Fibroblast of lung (primary cell): ENCODE measurements at regions not wholly inside any gene's neighbourhood (a gene's known extent, or its start where the extent isn't known, plus 50 kb on each side); places are given as distances from the start of the nearest gene placed in this dataset.
A peak's percentile ranks its signal among the peaks of the same experiment; 100 is the strongest.

Experiments
- DNase-seq, 2 donors: peaks; one replicate each; pipeline versions ENCODE4 v3.0.0 to v3.0.0-alpha.2; 2010; ENCODE audit warnings: low read depth in 2 of 2
- H2AFZ ChIP-seq: 2 replicates; pipeline ENCODE4 v1.5.1; 2012; ENCODE audit warnings: low read length, control low read depth, inconsistent platforms
- H3K27ac ChIP-seq: 2 replicates; pipeline ENCODE4 v1.5.1; 2011; ENCODE audit warnings: low read length, control low read depth; ENCODE audit not compliant: insufficient read depth
- H3K27me3 ChIP-seq: 2 replicates; pipeline ENCODE4 v1.5.1; 2011; ENCODE audit warnings: mild to moderate bottlenecking, low read length; ENCODE audit not compliant: control insufficient read depth, insufficient read depth
- H3K36me3 ChIP-seq: 2 replicates; pipeline ENCODE4 v1.5.1; 2011; ENCODE audit warnings: low read length; ENCODE audit not compliant: control insufficient read depth, insufficient read depth
- H3K4me1 ChIP-seq: 2 replicates; pipeline ENCODE4 v1.5.1; 2011; ENCODE audit warnings: low read length; ENCODE audit not compliant: control insufficient read depth, insufficient read depth; ENCODE audit errors: extremely low read depth
- H3K4me2 ChIP-seq: 2 replicates; pipeline ENCODE4 v1.5.1; 2011; ENCODE audit warnings: low read length, control low read depth; ENCODE audit not compliant: insufficient read depth; ENCODE audit errors: extremely low read depth
- H3K4me3 ChIP-seq, 4 experiments: fragments of 200-600 bp in 1 of 4; sonication (generic) in 1 of 4; replicated peaks in 1 of 4; 2 replicates each; pipeline ENCODE4 v1.5.1; 2011 to 2016; ENCODE audit warnings: low read length in 4 of 4, low read depth in 3 of 4, mild to moderate bottlenecking in 3 of 4, control low read depth in 2 of 4, inconsistent platforms in 1 of 4, mixed read lengths in 1 of 4; ENCODE audit not compliant: insufficient read depth in 1 of 4; ENCODE audit errors: control extremely low read depth in 1 of 4
- H3K79me2 ChIP-seq: 2 replicates; pipeline ENCODE4 v1.5.1; 2012; ENCODE audit warnings: mild to moderate bottlenecking, low read length, inconsistent platforms; ENCODE audit not compliant: control insufficient read depth, insufficient read depth
- H3K9ac ChIP-seq: 2 replicates; pipeline ENCODE4 v1.5.1; 2011; ENCODE audit warnings: mild to moderate bottlenecking, low read length, control low read depth; ENCODE audit not compliant: insufficient read depth
- H3K9me3 ChIP-seq: 2 replicates; pipeline ENCODE4 v1.5.1; 2012; ENCODE audit warnings: low read depth, low read length; ENCODE audit not compliant: control insufficient read depth, insufficient read depth
- H4K20me1 ChIP-seq: 2 replicates; pipeline ENCODE4 v1.5.1; 2011; ENCODE audit warnings: low read length; ENCODE audit not compliant: control insufficient read depth, insufficient read depth; ENCODE audit errors: extremely low read depth
- CTCF ChIP-seq, 2 donors: IDR thresholded peaks in 1 of 2; conservative IDR thresholded peaks in 1 of 2; 1 replicate in 1 of 2; 2 replicates in 1 of 2; pipeline ENCODE4 v1.5.1; 2011 to 2012; ENCODE audit warnings: low read length in 2 of 2, control low read depth in 1 of 2, inconsistent platforms in 1 of 2, low read depth in 1 of 2, mild to moderate bottlenecking in 1 of 2
- EZH2 ChIP-seq: IDR thresholded peaks from 2 replicates; pipeline ENCODE4 v1.5.1; 2012; ENCODE audit warnings: low read length, control low read depth, mild to moderate bottlenecking; ENCODE audit errors: missing control alignments

DNA sequence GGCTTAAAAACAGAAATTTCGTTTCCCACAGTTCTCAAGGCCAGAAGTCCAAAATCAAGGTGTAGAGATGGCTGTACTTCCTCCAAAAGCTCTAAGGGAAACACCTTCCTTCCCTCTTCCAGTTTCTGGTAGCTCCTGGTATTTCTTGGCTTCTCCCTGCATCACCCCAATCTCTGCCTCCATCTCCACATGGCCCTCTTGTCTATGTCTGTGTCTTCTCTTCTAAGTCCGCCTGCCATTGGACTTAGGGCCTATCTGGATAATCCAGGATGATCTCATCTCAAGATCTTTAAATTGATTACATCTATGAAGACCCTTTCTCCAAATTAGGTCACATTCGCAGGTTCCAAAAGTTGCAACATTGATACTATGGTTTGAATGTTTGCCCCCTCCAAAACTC, 105.6 kb downstream of the ATPSCKMT start:
- Histone ChIP-seq H3K27me3 (no peaks in the 10 kb centered on the region), H3K9ac (no peak overlapping the region), H3K4me3 (no peak overlapping the region), H3K4me2 (no peak overlapping the region), H2AFZ (no peak overlapping the region), H3K9me3 (no peaks in the 10 kb centered on the region), H3K27ac (no peak overlapping the region), H4K20me1 (no peaks in the 10 kb centered on the region), H3K79me2 (no peaks in the 10 kb centered on the region), H3K4me1 (no peaks in the 10 kb centered on the region), H3K36me3 (no peaks in the 10 kb centered on the region)
- TF ChIP-seq CTCF (conservative IDR thresholded peaks at IDR 0.05 in 1 of 2, IDR thresholded peaks at IDR 0.05 in 1 of 2; ENCODE audit: low read depth in 1 of 2, low read length in 2 of 2) = no peak
- no peak for TF ChIP-seq EZH2
- DNase-seq = no peak

DNA sequence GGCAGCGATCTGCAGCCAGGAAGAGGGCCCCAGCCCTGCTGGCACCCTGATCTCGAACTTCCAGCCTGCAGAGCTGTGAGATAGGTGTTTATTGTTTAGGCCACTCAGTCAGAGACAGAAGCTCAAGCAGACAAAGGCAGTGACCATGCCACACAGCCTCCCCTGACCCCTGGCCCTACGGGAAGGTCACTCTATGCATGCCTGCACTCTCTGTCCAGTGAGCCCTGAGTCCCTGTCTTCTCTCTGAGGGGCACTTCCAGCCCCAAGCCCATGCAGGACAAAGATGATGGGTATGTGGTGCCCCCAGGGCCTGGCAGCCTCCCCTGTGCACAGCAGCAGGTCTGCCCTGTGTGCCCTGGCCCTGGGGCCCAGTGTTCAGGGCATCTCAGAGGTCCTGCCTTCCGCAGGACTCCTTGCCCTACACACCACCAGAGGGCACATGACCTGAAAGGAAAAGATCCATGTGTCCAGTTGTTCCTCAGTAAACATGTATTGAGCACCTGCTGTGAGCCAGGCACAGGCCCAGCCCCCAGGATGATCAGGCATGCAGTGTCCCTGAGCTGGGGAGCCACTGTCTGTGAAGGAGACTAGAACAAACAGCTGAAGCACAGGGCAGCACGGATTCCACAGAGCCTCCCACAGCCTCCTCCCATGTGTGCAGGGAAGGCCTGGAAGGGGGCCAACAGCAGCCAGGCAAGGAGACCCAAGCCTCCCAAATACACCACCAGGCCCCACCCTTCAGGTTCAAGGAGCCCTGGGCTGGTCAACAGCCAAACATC, 109.3 kb downstream of the ATPSCKMT start:
- no peaks in the 10 kb centered on the region for H3K27me3 ChIP-seq
- H3K79me2 ChIP-seq = no peaks in the 10 kb centered on the region

More for the DNA sequence above, 109.3 kb downstream of the ATPSCKMT start:
- H4K20me1 ChIP-seq = no peaks in the 10 kb centered on the region
- DNase-seq = peak in 1 of 2 donors; percentile 5
- H3K36me3 ChIP-seq = no peaks in the 10 kb centered on the region
- H3K9ac ChIP-seq = no peak overlapping the region
- H3K27ac ChIP-seq = no peak overlapping the region
- H3K9me3 ChIP-seq = no peaks in the 10 kb centered on the region
- TF ChIP-seq EZH2 (no peak), CTCF (conservative IDR thresholded peaks at IDR 0.05 in 1 of 2, IDR thresholded peaks at IDR 0.05 in 1 of 2; ENCODE audit: low read depth in 1 of 2, low read length in 2 of 2) (peak; percentile 14 to 22)
- H3K4me2 ChIP-seq = no peak overlapping the region
- no peak overlapping the region for H3K4me3 ChIP-seq
- H2AFZ ChIP-seq = no peak overlapping the region
- H3K4me1 ChIP-seq = no peaks in the 10 kb centered on the region
